Breast epithelium (tissue), 3 donors: ENCODE measurements at regions not wholly inside any gene's neighbourhood (a gene's known extent, or its start where the extent isn't known, plus 50 kb on each side); places are given as distances from the start of the nearest gene placed in this dataset.

Experiments used
- CTCF ChIP-seq, 3 donors: fragments of 450-650 bp; IDR thresholded peaks; one replicate each; pipeline ENCODE4 v1.5.1; 2016 to 2017; ENCODE audit warnings: antibody characterized with exemption in 3 of 3, mild to moderate bottlenecking in 3 of 3, moderate library complexity in 3 of 3
- POLR2A ChIP-seq: fragments of 450-650 bp; IDR thresholded peaks from one replicate; pipeline ENCODE4 v1.6.1; 2016; ENCODE audit warnings: antibody characterized with exemption, mild to moderate bottlenecking, moderate library complexity

DNA sequence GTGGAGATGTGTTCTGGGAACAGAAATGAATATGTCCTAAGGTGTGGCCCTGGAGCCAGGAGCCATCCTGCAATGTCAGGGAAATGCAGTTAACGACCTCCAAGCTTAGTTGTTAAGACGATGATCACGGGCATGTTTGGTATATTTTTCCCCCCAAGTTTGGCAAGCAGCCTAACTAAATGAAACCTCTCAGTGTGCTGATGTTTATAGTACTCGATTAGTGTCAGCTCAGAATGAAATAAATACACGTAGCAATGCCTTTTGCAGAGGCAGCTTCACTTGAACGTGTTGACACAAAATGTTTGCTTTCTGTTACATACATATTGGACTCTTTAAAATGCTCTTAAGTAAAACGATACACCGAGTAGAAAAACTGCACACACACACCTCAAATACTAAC, 76.2 kb upstream of the OLIG3 start:
- TF ChIP-seq CTCF (IDR thresholded peaks at IDR 0.05) (no peak), POLR2A (no peak)
